ENCODE measurements at regions not wholly inside any gene's neighbourhood (a gene's known extent, or its start where the extent isn't known, plus 50 kb on each side); places are given as distances from the start of the nearest gene placed in this dataset.

DNA sequence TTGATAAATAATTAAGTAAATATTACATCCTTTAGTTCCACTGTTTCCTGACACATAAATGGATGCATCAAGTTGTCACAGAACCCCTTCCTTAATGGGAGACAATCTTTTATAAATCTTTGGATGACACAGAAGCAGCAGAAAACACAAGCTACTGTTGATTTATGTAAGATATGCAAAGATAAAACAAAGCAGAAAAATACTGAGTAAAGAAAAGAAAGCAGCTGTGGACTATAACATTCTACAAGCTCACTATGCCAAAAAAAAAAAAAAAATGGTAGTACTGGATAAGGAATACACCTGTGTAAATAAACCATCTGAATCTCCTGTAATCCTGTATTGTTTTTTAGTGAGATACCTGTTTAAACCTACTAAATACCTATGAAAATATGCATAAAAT, 92.0 kb upstream of the FAM180A start:
- Mint-ChIP-seq H3K9me3 (no peaks in the 10 kb centered on the region), H3K27me3 (ENCODE audit: insufficient read depth, low read depth, poor library complexity) (no peaks in the 10 kb centered on the region)

More for the DNA sequence above, 92.0 kb upstream of the FAM180A start:
- Histone ChIP-seq H4K20me1 (replicated peaks; ENCODE audit: insufficient read depth) (no peaks in the 10 kb centered on the region), H3K36me3 (ENCODE audit: insufficient read depth) (no peaks in the 10 kb centered on the region), H3K4me3 (no peak overlapping the region), H3F3A (replicated peaks; ENCODE audit: low read depth) (no peaks in the 10 kb centered on the region), H3K79me2 (replicated peaks; ENCODE audit: insufficient read depth) (no peaks in the 10 kb centered on the region), H3K27ac (ENCODE audit: low read depth) (no peak overlapping the region), H3K27me3 (ENCODE audit: insufficient read depth) (no peaks in the 10 kb centered on the region), H3K4me2 (no peak overlapping the region), H3K4me1 (ENCODE audit: insufficient read depth) (no peaks in the 10 kb centered on the region), H2AFZ (no peak overlapping the region), H3K9me2 (ENCODE audit: insufficient read depth) (peaks cover 10% of the 10 kb centered on the region; the same call in 1 of the 2 replicates)
- Mint-ChIP-seq H3K4me1 (peaks cover 5% of the 10 kb centered on the region; the same call in 2 of the 3 replicates), H3K36me3 (ENCODE audit: low read depth) (no peaks in the 10 kb centered on the region), H3K4me3 (no peak overlapping the region), H3K27ac (no peak overlapping the region)
- TF ChIP-seq, protein P1, sequence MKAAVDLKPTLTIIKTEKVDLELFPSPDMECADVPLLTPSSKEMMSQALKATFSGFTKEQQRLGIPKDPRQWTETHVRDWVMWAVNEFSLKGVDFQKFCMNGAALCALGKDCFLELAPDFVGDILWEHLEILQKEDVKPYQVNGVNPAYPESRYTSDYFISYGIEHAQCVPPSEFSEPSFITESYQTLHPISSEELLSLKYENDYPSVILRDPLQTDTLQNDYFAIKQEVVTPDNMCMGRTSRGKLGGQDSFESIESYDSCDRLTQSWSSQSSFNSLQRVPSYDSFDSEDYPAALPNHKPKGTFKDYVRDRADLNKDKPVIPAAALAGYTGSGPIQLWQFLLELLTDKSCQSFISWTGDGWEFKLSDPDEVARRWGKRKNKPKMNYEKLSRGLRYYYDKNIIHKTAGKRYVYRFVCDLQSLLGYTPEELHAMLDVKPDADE (IDR thresholded peaks at IDR 0.05): no peak
- TF ChIP-seq POLR2AphosphoS5 (IDR thresholded peaks at IDR 0.05; ENCODE audit: low read depth) (no peak), ZNF331 (CRISPR knock-in tag; IDR thresholded peaks at IDR 0.05; ENCODE audit: low read depth) (no peak), NANOG (IDR thresholded peaks at IDR 0.05; ENCODE audit: borderline replicate concordance) (no peak), JUNB (IDR thresholded peaks at IDR 0.05; ENCODE audit: unreplicated experiment) (no peak), ZNF114 (CRISPR knock-in tag; IDR thresholded peaks at IDR 0.05) (no peak), EZH2phosphoT487 (IDR thresholded peaks at IDR 0.05; ENCODE audit: unreplicated experiment) (no peak), CREB1 (CRISPR knock-in tag; IDR thresholded peaks at IDR 0.05; ENCODE audit: low read depth) (no peak), STAT1 (IDR thresholded peaks at IDR 0.05; ENCODE audit: unreplicated experiment) (no peak), EZH2 (IDR thresholded peaks at IDR 0.05; ENCODE audit: low read depth, unreplicated experiment) (no peak)
- TF ChIP-seq, protein P2, sequence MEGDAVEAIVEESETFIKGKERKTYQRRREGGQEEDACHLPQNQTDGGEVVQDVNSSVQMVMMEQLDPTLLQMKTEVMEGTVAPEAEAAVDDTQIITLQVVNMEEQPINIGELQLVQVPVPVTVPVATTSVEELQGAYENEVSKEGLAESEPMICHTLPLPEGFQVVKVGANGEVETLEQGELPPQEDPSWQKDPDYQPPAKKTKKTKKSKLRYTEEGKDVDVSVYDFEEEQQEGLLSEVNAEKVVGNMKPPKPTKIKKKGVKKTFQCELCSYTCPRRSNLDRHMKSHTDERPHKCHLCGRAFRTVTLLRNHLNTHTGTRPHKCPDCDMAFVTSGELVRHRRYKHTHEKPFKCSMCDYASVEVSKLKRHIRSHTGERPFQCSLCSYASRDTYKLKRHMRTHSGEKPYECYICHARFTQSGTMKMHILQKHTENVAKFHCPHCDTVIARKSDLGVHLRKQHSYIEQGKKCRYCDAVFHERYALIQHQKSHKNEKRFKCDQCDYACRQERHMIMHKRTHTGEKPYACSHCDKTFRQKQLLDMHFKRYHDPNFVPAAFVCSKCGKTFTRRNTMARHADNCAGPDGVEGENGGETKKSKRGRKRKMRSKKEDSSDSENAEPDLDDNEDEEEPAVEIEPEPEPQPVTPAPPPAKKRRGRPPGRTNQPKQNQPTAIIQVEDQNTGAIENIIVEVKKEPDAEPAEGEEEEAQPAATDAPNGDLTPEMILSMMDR (conservative IDR thresholded peaks at IDR 0.05; ENCODE audit: low read depth in 2 of 2): no peak
- TF ChIP-seq, protein P3, sequence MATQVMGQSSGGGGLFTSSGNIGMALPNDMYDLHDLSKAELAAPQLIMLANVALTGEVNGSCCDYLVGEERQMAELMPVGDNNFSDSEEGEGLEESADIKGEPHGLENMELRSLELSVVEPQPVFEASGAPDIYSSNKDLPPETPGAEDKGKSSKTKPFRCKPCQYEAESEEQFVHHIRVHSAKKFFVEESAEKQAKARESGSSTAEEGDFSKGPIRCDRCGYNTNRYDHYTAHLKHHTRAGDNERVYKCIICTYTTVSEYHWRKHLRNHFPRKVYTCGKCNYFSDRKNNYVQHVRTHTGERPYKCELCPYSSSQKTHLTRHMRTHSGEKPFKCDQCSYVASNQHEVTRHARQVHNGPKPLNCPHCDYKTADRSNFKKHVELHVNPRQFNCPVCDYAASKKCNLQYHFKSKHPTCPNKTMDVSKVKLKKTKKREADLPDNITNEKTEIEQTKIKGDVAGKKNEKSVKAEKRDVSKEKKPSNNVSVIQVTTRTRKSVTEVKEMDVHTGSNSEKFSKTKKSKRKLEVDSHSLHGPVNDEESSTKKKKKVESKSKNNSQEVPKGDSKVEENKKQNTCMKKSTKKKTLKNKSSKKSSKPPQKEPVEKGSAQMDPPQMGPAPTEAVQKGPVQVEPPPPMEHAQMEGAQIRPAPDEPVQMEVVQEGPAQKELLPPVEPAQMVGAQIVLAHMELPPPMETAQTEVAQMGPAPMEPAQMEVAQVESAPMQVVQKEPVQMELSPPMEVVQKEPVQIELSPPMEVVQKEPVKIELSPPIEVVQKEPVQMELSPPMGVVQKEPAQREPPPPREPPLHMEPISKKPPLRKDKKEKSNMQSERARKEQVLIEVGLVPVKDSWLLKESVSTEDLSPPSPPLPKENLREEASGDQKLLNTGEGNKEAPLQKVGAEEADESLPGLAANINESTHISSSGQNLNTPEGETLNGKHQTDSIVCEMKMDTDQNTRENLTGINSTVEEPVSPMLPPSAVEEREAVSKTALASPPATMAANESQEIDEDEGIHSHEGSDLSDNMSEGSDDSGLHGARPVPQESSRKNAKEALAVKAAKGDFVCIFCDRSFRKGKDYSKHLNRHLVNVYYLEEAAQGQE (IDR thresholded peaks at IDR 0.05; ENCODE audit: unreplicated experiment): no peak
- TF ChIP-seq, protein P4, sequence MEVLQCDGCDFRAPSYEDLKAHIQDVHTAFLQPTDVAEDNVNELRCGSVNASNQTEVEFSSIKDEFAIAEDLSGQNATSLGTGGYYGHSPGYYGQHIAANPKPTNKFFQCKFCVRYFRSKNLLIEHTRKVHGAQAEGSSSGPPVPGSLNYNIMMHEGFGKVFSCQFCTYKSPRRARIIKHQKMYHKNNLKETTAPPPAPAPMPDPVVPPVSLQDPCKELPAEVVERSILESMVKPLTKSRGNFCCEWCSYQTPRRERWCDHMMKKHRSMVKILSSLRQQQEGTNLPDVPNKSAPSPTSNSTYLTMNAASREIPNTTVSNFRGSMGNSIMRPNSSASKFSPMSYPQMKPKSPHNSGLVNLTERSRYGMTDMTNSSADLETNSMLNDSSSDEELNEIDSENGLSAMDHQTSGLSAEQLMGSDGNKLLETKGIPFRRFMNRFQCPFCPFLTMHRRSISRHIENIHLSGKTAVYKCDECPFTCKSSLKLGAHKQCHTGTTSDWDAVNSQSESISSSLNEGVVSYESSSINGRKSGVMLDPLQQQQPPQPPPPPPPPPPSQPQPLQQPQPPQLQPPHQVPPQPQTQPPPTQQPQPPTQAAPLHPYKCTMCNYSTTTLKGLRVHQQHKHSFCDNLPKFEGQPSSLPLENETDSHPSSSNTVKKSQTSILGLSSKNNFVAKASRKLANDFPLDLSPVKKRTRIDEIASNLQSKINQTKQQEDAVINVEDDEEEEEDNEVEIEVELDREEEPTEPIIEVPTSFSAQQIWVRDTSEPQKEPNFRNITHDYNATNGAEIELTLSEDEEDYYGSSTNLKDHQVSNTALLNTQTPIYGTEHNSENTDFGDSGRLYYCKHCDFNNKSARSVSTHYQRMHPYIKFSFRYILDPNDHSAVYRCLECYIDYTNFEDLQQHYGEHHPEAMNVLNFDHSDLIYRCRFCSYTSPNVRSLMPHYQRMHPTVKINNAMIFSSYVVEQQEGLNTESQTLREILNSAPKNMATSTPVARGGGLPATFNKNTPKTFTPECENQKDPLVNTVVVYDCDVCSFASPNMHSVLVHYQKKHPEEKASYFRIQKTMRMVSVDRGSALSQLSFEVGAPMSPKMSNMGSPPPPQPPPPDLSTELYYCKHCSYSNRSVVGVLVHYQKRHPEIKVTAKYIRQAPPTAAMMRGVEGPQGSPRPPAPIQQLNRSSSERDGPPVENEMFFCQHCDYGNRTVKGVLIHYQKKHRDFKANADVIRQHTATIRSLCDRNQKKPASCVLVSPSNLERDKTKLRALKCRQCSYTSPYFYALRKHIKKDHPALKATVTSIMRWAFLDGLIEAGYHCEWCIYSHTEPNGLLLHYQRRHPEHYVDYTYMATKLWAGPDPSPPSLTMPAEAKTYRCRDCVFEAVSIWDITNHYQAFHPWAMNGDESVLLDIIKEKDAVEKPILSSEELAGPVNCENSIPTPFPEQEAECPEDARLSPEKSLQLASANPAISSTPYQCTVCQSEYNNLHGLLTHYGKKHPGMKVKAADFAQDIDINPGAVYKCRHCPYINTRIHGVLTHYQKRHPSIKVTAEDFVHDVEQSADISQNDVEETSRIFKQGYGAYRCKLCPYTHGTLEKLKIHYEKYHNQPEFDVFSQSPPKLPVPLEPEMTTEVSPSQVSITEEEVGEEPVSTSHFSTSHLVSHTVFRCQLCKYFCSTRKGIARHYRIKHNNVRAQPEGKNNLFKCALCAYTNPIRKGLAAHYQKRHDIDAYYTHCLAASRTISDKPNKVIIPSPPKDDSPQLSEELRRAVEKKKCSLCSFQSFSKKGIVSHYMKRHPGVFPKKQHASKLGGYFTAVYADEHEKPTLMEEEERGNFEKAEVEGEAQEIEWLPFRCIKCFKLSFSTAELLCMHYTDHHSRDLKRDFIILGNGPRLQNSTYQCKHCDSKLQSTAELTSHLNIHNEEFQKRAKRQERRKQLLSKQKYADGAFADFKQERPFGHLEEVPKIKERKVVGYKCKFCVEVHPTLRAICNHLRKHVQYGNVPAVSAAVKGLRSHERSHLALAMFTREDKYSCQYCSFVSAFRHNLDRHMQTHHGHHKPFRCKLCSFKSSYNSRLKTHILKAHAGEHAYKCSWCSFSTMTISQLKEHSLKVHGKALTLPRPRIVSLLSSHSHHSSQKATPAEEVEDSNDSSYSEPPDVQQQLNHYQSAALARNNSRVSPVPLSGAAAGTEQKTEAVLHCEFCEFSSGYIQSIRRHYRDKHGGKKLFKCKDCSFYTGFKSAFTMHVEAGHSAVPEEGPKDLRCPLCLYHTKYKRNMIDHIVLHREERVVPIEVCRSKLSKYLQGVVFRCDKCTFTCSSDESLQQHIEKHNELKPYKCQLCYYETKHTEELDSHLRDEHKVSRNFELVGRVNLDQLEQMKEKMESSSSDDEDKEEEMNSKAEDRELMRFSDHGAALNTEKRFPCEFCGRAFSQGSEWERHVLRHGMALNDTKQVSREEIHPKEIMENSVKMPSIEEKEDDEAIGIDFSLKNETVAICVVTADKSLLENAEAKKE (CRISPR knock-in tag; IDR thresholded peaks at IDR 0.05): no peak
- DNase-seq (ENCODE audit: low spot score) (no peak), ATAC-seq (no peak)

Measured in GM23338 (cell line).